ENCODE measurements at regions not wholly inside any gene's neighbourhood (a gene's known extent, or its start where the extent isn't known, plus 50 kb on each side); places are given as distances from the start of the nearest gene placed in this dataset.
"Not testable (repeated sequence)": the region's sequence is repeated elsewhere in the genome, so short reads cannot be mapped to it uniquely, and the experiment has no call there.

DNA sequence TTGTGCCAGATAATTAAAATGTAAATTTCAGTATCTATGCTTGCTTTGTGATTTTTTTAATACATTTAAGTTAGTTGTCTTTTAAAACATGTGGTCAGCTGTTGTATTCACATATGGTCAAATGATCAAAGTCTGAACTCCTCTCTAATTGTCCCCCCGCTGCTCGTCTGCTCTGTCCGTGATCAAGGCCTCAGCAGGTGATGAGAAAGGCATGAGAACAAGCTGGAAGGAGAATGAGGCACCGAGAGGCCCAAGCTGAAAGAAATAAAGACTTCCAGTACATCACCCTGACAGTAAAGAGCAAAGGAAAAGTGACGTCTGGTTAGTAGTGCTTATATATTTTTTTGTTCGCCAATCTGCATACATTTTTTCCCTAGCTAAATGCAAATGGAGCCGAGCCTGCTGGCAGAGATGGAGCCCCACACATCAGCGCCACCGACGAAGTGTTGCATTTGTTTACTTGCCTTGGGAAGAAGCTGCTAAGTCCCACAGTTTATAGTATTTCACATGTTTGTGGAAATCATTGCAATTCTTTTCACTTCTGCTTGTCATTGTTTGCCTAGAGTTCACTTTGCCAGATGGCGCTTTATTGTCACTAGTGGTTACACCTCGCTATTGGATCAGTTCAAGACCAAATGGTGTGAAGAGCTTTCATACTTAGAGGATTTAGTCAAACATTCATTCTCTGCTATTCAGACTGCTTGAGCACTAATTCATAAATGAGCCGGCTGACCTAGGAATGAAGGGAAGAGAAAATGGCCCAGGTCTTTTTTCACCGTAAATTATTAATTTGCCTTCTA lies 181.5 kb downstream of the ZIC3 start:
- H3K27me3 ChIP-seq: no peaks in the 10 kb centered on the region

DNA sequence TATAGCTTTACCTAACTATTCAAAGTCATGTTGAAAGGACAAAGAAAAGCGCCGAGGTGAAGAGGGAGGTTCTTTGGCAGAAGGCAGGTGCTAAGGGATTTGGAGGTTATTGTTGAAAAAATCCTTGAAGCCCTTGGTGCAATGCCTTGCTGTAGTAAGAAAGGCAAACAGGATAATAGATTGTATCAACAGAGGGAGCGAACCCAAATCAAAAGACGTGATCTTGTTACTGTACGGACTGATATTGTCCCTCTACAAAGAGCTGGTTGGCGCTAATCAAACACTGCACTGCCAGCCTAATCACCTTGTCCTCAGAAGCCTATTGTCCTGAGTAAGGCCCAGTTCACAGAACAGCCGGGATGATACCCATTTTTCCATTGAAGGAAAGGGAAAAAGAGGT lies 182.9 kb downstream of the ZIC3 start:
- 12% methylated on average over 7 of the region's 7 CpGs for WGBS, 2 donors
- H3K27me3 ChIP-seq: no peaks in the 10 kb centered on the region
- intact Hi-C loops (cut with DNase I): no loop called here
- no peaks in the 10 kb centered on the region for H3K4me1 ChIP-seq
- no peak for DNase-seq
- no peaks in the 10 kb centered on the region for H3K9me3 ChIP-seq
- no peaks in the 10 kb centered on the region for H3K36me3 ChIP-seq (replicated peaks in 1 of 2; ENCODE audit: insufficient read depth in 1 of 2, low read depth in 2 of 2)
- no peak for ATAC-seq
- no peak overlapping the region for H3K4me3 ChIP-seq
- TF ChIP-seq, protein P1, sequence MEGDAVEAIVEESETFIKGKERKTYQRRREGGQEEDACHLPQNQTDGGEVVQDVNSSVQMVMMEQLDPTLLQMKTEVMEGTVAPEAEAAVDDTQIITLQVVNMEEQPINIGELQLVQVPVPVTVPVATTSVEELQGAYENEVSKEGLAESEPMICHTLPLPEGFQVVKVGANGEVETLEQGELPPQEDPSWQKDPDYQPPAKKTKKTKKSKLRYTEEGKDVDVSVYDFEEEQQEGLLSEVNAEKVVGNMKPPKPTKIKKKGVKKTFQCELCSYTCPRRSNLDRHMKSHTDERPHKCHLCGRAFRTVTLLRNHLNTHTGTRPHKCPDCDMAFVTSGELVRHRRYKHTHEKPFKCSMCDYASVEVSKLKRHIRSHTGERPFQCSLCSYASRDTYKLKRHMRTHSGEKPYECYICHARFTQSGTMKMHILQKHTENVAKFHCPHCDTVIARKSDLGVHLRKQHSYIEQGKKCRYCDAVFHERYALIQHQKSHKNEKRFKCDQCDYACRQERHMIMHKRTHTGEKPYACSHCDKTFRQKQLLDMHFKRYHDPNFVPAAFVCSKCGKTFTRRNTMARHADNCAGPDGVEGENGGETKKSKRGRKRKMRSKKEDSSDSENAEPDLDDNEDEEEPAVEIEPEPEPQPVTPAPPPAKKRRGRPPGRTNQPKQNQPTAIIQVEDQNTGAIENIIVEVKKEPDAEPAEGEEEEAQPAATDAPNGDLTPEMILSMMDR (IDR thresholded peaks at IDR 0.05): no peak
- TF ChIP-seq POLR2A (IDR thresholded peaks at IDR 0.05): no peak
- no peak overlapping the region for H3K27ac ChIP-seq

More for the DNA sequence above, 181.5 kb downstream of the ZIC3 start:
- Histone ChIP-seq H3K4me3 (no peak overlapping the region), H3K27ac (no peak overlapping the region), H3K36me3 (replicated peaks in 1 of 2; ENCODE audit: insufficient read depth in 1 of 2, low read depth in 2 of 2) (no peaks in the 10 kb centered on the region), H3K9me3 (no peaks in the 10 kb centered on the region), H3K4me1 (no peaks in the 10 kb centered on the region)
- DNase-seq (no peak), ATAC-seq (no peak)
- 11 to 17% methylated on average over 11 to 13 of the region's 14 CpGs for WGBS, 2 donors
- TF ChIP-seq, protein P1 (IDR thresholded peaks at IDR 0.05): no peak
- no peak for TF ChIP-seq POLR2A (IDR thresholded peaks at IDR 0.05)
- intact Hi-C loops (cut with DNase I): no loop called here

DNA sequence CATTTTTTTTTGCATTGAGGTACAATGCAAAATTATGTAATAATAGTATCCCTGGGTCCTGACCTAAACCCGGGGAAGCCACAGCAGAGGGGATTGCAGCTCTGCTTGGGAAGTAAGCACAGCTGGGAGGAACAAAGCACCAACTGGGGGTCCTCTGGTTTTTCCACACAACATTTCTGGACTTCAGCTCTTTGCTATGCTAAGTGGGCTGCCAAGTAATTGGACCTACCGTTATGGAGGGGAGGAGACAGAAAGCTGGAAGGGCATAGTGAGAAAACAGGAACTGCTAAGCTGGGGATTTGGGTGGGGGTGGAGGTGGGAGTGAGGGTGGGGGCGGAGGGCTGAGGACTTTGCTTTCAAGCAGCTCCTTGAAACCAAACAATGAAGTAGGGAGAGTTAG lies 183.3 kb downstream of the ZIC3 start:
- H3K9me3 ChIP-seq: no peaks in the 10 kb centered on the region
- no peak overlapping the region for H3K27ac ChIP-seq
- H3K4me1 ChIP-seq: no peaks in the 10 kb centered on the region
- no peaks in the 10 kb centered on the region for H3K27me3 ChIP-seq
- no peaks in the 10 kb centered on the region for H3K36me3 ChIP-seq (replicated peaks in 1 of 2; ENCODE audit: insufficient read depth in 1 of 2, low read depth in 2 of 2)
- intact Hi-C loops (cut with DNase I): no loop called here
- DNase-seq: no peak
- no peak for ATAC-seq
- no peak overlapping the region for H3K4me3 ChIP-seq
- WGBS, 2 donors: 0 to 2% methylated on average over 1 to 3 of the region's 3 CpGs
- no peak for TF ChIP-seq POLR2A (IDR thresholded peaks at IDR 0.05)
- TF ChIP-seq, protein P1 (IDR thresholded peaks at IDR 0.05): no peak

DNA sequence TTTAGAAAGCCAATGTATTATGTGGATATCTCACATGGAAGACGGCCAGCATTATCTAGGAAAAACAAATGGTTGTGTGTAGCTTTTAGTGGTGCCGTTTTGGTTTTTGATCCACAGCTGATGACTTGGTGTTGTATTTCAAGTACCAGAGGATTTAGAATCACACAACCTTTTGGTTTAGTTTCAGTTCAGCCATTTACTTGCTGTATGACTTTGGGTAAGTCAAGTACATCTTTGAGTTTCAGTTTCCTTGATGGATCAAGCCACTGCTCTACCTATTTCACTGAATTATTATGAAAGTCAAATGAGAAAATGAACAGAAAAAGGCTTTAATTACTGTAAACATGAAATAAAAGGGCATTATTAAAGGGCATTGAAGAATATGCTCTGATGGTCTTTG lies 205.6 kb downstream of the ZIC3 start:
- no peak for TF ChIP-seq POLR2A (IDR thresholded peaks at IDR 0.05)
- TF ChIP-seq, protein P1 (IDR thresholded peaks at IDR 0.05): no peak
- H3K4me3 ChIP-seq: no peak overlapping the region
- intact Hi-C loops (cut with DNase I): no loop called here
- H3K27ac ChIP-seq: no peak overlapping the region
- no peak for DNase-seq
- H3K27me3 ChIP-seq: no peaks in the 10 kb centered on the region
- WGBS, 2 donors: 49 to 57% methylated on average over 2 of the region's 2 CpGs
- ATAC-seq: no peak
- H3K4me1 ChIP-seq: no peaks in the 10 kb centered on the region
- no peaks in the 10 kb centered on the region for H3K9me3 ChIP-seq
- H3K36me3 ChIP-seq (replicated peaks in 1 of 2; ENCODE audit: insufficient read depth in 1 of 2, low read depth in 2 of 2): no peaks in the 10 kb centered on the region

DNA sequence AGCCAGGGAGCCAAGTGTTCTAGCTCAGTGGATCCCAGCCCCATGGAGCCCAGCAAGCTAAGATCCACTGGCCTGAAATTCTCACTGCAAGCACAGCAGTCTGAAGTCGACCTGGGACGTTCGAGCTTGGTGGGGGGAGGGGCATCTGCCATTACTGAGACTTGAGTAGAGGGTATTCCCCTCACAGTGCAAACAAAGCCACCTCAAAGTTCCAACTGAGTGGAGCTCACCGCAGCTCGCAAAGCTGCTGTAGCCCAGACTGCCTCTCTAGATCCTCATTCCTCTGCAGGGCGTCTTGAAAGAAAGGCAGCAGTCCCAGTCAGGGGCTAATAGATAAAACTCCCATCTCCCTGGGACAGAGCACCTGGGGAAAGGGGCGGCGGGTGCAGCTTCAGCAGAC lies 226.3 kb downstream of the ZIC3 start:
- H3K9me3 ChIP-seq: no peaks in the 10 kb centered on the region
- no peaks in the 10 kb centered on the region for H3K27me3 ChIP-seq
- H3K36me3 ChIP-seq (replicated peaks in 1 of 2; ENCODE audit: insufficient read depth in 1 of 2, low read depth in 2 of 2): no peaks in the 10 kb centered on the region
- H3K4me3 ChIP-seq: no peak overlapping the region
- H3K27ac ChIP-seq: no peak overlapping the region
- intact Hi-C loops (cut with DNase I): no loop called here
- WGBS, 2 donors: 58% methylated on average over 7 of the region's 8 CpGs; no CpG with 5 or more reads in 1 of the 2 donors
- no peak for ATAC-seq
- no peak for DNase-seq
- H3K4me1 ChIP-seq: no peaks in the 10 kb centered on the region
- TF ChIP-seq, protein P1 (IDR thresholded peaks at IDR 0.05): no peak
- TF ChIP-seq POLR2A (IDR thresholded peaks at IDR 0.05): no peak

DNA sequence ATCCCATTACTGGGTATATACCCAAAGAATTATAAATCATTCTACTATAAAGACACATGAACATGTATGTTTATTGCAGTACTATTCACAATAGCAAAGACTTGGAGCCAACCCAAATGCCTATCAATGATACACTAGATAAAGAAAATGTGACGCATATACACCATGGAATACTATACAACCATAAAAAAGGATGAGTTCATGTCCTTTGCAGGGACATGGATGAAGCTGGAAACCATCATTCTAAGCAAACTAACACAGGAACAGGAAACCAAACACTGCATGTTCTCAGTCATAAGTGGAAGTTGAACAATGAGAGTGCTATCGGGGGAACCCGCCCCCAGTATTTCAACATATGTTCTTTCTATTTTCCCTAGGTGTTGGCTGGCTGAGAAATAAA lies 232.0 kb downstream of the ZIC3 start:
- intact Hi-C loops (cut with DNase I); H3K27ac ChIP-seq; H3K9me3 ChIP-seq; H3K4me1 ChIP-seq; DNase-seq; H3K36me3 ChIP-seq (replicated peaks in 1 of 2; ENCODE audit: insufficient read depth in 1 of 2, low read depth in 2 of 2); H3K4me3 ChIP-seq; ATAC-seq; H3K27me3 ChIP-seq: not testable (repeated sequence)
- 81 to 88% methylated on average over 3 of the region's 3 CpGs for WGBS, 2 donors
